ENCODE measurements at regions not wholly inside any gene's neighbourhood (a gene's known extent, or its start where the extent isn't known, plus 50 kb on each side); places are given as distances from the start of the nearest gene placed in this dataset.

DNA sequence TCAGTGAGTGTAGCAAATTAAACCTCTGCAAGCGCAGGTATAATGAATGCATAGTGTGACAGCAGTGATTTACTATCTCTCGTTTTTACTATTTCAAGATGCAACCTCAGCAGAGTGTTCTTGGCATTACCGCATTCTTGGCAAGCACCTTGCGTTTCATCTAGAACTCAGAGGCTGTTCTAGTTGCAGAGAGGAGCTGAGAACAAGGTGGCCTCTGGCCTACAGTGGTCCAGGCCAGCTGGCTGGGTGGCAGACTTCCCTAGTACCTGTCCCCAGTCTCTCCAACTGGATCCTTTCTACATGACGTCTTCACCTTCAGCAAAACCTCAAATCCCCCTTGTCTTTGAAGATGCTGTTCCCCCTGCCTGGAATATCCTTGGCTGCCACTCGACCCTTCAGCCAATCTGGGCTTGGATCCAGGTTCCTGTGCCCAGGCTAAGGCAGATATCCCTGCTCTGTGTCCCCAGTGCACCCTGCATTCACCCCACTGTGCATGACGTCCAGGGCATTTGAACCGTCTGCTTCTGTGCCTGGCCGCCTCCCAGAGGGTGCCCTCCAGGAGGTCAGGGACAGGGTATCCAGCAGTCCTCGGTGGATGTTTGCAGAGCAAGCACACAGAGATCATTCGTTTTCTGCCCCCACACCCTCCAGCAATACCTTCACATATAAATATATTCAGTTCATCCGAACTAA lies 120.4 kb upstream of the CPEB4 start:
- DNase-seq: no peak

DNA sequence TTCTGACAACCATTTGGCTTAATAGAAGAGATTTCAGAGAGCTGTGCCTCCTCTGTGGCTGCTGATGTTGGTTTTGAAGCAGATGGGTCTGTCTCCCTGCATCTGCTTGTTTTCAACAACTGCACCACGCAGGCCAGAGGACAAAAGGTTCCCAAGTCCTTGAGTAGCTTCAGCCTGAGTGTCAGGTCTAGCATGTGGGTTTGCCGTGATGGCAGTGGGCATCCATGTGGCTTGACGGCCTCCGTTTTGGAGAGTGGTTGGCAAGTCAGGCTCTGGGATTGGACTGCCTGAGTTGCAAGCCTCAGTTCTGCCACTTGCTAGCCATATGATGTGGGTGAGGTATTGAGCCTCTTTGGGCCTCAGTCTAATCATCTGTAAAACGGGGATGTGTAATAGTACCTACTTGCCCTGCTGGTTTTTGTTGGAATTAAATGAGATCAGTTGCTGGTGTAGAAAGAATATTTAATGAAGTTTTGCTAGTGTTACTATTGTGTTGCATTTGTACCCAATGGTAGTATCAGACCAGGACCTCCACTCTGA lies 119.8 kb upstream of the CPEB4 start:
- no peak for DNase-seq

- DNase-seq: no peak
Observed at GRCh38 chr5:173768891-173769290, 119.3 kb upstream of the CPEB4 start.

DNA sequence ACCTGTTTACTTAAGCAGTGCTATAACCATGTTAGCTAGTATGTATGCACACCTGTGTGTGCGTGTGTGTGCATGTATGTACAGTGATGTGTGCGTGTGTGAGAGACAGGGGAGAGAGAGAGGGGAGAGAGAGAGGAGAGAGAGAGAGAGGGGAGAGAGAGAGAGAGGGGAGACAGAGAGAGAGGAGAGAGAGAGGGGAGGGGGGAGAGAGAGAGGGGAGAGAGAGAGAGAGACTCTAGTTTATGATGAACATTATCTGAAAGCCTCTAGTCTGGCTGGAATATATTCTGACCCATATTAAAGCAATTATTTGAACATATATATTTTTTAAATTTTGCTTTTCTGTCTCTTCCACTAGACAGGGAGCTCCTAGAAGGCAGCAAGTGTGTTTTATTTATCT lies 117.5 kb upstream of the CPEB4 start:
- no peak for DNase-seq

DNA sequence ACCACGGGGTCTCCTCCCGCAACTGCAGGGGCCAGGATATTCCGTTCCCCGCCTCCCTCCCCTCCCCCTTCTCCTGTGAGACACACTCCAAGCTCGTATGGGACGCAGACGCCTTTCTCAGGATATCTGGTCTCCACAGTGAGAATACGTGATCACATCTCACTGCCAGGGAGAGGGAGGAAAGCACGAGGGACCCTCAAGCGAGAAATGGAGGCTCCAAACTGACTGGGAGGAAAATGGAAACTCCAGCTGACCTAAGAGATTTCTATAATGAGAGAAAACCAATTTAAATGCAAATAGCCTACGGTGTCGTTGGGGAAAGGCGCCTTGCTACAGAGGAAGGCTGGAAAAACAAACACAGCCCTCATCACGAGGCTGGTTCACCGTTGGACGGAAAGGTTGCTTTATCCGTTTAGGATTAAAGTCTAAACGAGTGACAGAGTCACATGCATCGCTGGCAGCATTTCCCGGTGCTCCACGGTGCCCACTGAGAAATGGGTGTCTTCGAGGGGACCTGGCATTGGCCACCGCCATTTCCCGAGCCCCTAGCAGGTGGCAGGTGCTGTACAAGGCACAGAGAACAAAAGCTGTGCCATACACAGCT lies 116.9 kb upstream of the CPEB4 start:
- no peak for DNase-seq

DNA sequence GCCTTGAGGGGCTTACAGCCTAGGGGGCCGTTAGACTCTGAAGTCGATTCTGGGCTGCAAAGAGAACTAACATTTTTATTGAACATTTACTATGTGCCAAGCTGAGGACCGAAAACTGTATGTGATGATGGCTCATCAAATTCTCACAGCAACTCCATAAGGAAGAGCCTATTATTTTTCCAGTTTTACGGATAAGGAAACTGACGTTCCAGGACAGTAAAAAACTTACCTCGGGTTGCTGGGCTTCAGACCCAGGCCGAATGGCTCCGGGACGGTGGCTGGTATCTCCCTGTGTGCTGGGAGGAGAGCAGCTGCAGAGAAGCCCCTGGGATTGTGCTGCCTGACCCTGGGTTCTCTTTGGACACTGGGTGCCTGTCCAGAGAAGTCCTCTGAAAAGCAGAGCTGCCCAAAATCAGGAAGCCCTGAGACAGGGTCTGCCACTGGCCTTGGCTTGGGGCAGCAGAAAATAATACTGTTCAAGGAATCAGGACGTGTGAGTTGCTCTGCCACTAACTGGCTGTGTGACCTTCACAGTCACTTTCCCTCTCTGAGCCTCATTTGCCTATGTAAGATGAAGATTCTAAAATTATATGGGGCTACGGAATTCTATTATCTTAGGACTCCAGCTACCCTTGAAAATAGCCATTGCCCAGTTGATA lies 116.3 kb upstream of the CPEB4 start:
- no peak for DNase-seq

GRCh38 chr5:173772384-173773059 lies 115.6 kb upstream of the CPEB4 start:
- DNase-seq: peak; percentile 48

DNA sequence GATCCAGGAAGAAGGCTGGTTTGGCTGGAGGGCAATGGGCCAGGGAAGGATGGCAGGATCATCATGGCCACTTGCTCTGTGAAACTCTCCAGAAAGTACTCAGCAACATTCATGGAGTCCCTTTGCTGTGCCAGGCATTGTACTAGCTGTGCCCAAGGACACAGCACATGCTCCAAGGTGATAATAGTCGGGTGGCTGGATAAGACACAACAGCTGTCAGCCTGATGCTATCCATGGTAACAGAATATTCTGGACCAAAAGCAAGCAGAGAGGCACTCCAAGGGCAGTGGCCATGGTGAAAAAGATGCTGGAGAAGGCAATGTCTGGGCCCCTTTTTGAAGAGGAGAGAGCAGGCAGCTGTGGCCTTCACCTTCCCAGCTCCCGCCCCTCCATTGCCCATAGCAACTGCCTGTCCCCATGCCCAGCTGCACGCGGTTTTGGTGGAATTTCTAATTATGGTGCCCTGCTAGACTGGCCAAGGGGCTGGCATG lies 113.8 kb upstream of the CPEB4 start:
- peak; percentile 52 for DNase-seq

DNA sequence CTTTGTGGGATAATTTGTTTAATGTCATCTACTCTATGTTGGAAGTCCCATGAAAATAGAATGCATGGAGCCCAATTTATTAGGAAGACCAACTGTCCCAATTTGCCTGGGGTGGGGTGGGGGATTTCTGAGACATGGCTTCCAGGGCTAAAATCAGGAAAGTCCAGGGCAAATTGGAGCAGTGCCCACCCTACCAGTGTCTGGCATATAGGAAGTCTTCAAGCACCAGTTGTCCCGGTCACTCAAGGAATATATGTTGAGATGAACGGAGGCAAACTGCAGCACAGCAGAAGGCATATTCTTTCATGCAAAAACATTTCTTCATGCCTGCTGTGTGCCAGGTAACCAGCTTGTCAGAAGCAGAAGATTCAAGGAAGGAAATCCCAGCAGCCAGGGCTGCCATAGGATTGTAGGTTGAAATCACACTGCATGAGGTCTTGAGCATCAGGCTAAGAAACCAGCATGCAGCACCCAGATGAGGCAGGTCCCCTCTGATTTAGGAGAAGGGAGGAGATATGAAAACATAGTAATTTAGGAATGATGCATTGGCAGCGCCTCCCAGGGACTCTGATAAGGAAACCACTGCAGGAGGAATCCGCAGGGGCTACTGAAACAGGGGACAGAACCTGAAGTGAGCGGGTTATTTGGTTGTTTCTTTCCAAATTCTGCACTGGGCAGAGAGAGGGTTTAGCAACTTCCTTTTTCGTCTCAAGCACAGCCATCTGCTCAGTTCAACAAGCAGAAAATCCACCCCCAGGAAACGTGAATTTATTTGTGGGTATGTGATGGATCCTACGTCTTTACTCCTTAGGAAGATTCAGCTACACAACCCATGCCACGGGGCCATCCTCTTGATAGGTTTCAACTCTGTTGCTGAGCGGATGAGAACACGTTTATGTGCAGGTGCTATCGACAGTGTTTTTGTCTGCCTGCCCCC lies 112.6 kb upstream of the CPEB4 start:
- peak; percentile 44 for DNase-seq

GRCh38 chr5:173777149-173777548 lies 111.0 kb upstream of the CPEB4 start:
- no peak for DNase-seq

GRCh38 chr5:173777674-173778073 lies 110.5 kb upstream of the CPEB4 start:
- DNase-seq: no peak

GRCh38 chr5:173778152-173778782 lies 109.9 kb upstream of the CPEB4 start:
- DNase-seq: no peak

DNA sequence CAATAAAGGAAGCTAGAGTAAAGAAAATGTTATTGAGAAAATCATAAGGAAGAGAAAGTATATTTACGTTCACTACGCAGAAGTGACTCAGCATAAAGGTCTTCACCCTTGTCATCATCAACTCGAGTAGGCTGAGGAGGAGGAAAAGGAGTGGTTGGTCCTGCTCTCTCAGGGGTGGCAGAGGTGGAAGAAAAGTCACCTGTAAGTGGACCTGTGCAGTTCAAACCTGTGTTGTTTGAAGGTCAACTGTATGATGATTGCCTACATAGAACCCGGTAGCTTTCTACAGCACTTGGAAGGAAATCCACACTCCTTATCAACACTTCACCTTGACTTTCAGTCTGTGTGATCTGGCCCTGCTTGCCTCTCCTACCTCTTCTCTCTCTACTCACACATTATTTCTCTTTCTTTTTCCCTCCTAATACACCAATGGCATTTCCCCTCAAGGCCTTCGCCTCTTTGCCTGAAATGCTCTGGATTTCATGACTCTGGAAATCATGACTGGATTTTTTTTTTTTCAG lies 109.3 kb upstream of the CPEB4 start:
- peak; percentile 55 for DNase-seq

DNA sequence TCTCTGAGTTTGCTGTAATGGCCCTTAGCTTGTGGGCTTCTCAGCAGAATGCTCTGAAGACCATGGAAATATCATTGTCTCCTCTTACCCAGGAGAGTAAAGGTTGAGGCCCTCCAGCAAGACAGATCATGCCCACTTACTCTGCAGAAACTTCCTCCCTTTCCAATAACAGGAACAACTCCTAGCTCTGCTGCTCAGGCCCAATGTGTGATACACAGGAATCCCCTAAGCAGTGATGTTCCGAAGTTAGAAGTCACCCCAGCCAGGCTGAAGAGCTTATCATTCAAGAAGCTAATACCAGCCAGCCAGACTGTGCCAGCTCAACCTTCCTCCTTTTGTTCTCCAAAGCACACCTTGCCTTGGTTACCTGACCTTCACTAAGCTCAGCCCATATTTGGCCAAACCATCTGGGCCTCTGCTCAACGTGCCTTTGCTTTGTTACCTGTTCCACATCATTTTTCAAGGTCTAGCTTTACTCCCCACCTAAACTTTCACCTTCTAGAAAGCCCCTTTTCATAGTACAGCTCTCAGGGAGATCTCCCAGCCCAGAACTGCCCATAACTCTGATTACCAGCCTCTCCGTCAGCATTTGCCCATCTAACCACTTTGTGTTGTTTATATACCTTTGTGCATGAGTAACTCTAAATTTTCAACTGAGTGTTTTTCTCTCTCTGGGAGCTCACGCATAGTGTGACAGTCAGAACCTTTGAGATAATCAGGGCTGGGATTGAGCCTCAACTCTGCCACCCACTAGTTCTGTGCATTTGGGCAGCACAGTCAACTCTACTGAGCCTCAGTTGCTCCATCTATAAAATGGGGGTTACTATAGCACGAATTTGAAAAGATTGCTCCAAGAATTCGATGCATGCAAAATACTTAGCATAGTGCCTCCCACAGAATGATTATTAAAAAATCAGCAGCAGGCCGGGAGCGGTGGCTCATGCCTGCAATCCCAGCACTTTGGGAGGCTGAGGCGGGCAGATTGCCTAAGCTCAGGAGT lies 107.6 kb upstream of the CPEB4 start:
- no peak for DNase-seq

GRCh38 chr5:173781432-173781815 lies 106.7 kb upstream of the CPEB4 start:
- DNase-seq: no peak

- peak; percentile 79 for DNase-seq
Observed at GRCh38 chr5:173781816-173782670, 106.1 kb upstream of the CPEB4 start.

GRCh38 chr5:173782671-173783101 lies 105.5 kb upstream of the CPEB4 start:
- DNase-seq: peak; percentile 90

DNA sequence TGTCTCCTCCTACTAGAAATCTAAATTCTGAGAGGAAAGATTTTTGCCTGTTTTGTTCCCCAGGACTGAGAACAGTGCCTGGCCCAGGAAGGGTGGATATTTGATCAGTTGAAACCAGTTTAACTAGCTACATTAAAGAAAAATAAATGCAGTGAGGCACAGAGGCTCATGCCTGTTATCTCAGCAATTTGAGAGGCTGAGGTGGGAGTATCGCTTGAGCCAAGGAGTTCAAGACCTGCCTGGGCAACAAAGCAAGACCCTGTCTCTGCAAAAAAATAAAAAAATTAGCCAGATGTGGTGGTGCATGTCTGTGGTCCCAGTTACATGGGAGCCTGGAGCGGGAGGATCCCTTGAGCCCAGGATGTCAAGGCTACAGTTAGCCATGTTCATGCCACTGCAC lies 104.8 kb upstream of the CPEB4 start:
- DNase-seq: no peak

DNA sequence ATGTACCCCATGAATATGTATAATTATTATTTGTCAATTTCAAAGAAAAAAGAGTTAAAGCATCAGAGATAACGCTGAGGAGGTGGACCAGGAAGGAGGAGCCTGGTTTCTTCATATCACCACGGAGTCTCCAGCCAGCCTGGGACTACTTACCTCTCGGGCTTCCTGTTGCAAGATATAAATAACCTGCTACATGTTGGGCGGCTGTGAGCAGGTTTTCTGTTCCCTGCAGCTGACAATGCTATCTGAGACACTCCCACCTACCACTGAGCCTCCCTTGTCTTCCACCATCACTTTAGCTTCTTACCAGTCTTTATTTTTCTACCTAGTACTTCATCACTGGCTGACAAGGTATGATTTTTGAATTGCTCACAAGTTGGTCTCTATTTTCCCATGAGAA lies 102.7 kb upstream of the CPEB4 start:
- DNase-seq: no peak
